ENCODE measurements at regions not wholly inside any gene's neighbourhood (a gene's known extent, or its start where the extent isn't known, plus 50 kb on each side); places are given as distances from the start of the nearest gene placed in this dataset.

DNA sequence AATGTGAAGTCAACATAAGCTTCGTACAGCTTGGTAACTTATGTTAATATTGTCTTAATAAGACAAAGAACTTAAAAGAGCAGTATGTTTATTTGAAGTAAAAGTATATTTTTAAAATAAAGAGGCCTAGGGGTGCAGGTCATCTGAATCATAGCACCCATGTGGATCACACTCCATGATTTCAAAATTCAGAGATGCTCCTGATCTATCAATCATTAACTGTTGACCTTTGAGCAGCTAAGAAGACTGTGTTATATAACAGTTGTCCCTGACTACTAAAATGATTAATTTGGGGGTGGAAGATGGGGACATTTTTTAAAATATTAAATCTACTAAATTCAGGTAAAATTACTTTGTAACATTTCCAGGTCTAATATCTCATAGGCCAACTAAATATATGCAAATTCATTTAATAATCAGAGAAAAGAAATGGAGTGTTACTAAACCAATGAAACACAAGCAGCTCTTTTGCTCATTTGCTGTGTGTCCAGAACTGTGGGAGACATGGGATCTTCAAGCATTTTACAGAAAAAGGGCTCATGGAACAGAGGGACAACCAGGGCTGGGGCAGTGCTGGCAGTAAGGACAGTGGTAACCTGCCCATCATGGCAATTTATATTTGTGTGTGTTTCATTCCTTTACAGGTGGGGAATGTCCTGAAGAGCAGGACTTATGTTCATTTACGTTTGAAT is 120.7 kb upstream of the PCED1B start:
- TF ChIP-seq, protein P1, sequence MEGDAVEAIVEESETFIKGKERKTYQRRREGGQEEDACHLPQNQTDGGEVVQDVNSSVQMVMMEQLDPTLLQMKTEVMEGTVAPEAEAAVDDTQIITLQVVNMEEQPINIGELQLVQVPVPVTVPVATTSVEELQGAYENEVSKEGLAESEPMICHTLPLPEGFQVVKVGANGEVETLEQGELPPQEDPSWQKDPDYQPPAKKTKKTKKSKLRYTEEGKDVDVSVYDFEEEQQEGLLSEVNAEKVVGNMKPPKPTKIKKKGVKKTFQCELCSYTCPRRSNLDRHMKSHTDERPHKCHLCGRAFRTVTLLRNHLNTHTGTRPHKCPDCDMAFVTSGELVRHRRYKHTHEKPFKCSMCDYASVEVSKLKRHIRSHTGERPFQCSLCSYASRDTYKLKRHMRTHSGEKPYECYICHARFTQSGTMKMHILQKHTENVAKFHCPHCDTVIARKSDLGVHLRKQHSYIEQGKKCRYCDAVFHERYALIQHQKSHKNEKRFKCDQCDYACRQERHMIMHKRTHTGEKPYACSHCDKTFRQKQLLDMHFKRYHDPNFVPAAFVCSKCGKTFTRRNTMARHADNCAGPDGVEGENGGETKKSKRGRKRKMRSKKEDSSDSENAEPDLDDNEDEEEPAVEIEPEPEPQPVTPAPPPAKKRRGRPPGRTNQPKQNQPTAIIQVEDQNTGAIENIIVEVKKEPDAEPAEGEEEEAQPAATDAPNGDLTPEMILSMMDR (IDR thresholded peaks at IDR 0.05), result no peak
- no peak for TF ChIP-seq RAD21 (conservative IDR thresholded peaks at IDR 0.05 in 1 of 2, IDR thresholded peaks at IDR 0.05 in 1 of 2)
- peak in 1 of 2 experiments; percentile 21; a peak in 1 of 5 replicates for TF ChIP-seq EP300 (IDR thresholded peaks at IDR 0.05)
- TF ChIP-seq KDM5A (IDR thresholded peaks at IDR 0.05), result no peak
- TF ChIP-seq, protein P2, sequence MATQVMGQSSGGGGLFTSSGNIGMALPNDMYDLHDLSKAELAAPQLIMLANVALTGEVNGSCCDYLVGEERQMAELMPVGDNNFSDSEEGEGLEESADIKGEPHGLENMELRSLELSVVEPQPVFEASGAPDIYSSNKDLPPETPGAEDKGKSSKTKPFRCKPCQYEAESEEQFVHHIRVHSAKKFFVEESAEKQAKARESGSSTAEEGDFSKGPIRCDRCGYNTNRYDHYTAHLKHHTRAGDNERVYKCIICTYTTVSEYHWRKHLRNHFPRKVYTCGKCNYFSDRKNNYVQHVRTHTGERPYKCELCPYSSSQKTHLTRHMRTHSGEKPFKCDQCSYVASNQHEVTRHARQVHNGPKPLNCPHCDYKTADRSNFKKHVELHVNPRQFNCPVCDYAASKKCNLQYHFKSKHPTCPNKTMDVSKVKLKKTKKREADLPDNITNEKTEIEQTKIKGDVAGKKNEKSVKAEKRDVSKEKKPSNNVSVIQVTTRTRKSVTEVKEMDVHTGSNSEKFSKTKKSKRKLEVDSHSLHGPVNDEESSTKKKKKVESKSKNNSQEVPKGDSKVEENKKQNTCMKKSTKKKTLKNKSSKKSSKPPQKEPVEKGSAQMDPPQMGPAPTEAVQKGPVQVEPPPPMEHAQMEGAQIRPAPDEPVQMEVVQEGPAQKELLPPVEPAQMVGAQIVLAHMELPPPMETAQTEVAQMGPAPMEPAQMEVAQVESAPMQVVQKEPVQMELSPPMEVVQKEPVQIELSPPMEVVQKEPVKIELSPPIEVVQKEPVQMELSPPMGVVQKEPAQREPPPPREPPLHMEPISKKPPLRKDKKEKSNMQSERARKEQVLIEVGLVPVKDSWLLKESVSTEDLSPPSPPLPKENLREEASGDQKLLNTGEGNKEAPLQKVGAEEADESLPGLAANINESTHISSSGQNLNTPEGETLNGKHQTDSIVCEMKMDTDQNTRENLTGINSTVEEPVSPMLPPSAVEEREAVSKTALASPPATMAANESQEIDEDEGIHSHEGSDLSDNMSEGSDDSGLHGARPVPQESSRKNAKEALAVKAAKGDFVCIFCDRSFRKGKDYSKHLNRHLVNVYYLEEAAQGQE (IDR thresholded peaks at IDR 0.05), result no peak
- no peak for TF ChIP-seq CHD2 (IDR thresholded peaks at IDR 0.05; ENCODE audit: low read length, partially characterized antibody)
- no peak for TF ChIP-seq KDM1A (IDR thresholded peaks at IDR 0.05; ENCODE audit: low read depth)
- TF ChIP-seq POLR2A (IDR thresholded peaks at IDR 0.05; ENCODE audit: low read length), result no peak
- no peak for TF ChIP-seq CEBPB (IDR thresholded peaks at IDR 0.05)
- TF ChIP-seq CBX8 (IDR thresholded peaks at IDR 0.05), result no peak
- no peak for TF ChIP-seq POLR2AphosphoS2 (conservative IDR thresholded peaks at IDR 0.05; ENCODE audit: low read length)
- no peak for TF ChIP-seq HOXA7 (CRISPR knock-in tag; IDR thresholded peaks at IDR 0.05)
- no peak for TF ChIP-seq JUN (IDR thresholded peaks at IDR 0.05)
